HG03565 (cell line): ENCODE measurements at regions not wholly inside any gene's neighbourhood (a gene's known extent, or its start where the extent isn't known, plus 50 kb on each side); places are given as distances from the start of the nearest gene placed in this dataset.
"Not testable (repeated sequence)": the region's sequence is repeated elsewhere in the genome, so short reads cannot be mapped to it uniquely, and the experiment has no call there.

Source experiments
- ATAC-seq: cut with Tn5 transposase; IDR thresholded peaks from one replicate; pipeline ENCODE4 v1.9.1; 2021; ENCODE audit warnings: mild to moderate bottlenecking, moderate library complexity; ENCODE audit not compliant: unreplicated experiment

GRCh38 chr6:85986681-85987080, 344.0 kb upstream of the SYNCRIP start:
- ATAC-seq, result no peak

DNA sequence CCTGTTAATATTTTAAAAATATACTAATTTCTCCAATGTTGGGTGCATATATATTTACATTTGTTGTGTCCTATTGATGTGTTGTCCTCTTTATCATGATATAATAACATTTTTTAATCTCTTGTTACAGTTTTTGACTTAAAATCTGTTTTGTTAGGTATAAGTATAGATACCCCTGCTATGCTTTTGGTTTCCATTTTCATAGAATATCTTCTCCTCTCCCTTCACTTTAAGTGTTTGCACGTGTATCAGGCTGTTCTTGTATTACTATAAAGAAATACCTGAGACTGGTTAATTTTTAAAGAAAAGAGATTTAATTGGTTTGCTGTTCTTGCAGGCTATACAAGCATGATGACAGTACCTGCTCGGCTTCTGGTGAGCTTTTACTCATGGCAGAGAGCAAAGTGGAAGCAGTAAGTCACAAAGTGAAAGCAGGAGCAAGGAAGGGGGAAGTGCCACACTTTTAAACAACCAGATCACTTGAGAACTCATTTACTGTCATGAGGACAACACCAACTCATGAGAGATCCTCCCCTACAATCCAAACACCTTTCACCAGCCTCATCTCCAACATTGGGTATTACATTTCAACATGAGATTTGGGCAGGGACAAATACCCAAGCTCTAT, 340.5 kb upstream of the SYNCRIP start:
- ATAC-seq, result peak; percentile 69

DNA sequence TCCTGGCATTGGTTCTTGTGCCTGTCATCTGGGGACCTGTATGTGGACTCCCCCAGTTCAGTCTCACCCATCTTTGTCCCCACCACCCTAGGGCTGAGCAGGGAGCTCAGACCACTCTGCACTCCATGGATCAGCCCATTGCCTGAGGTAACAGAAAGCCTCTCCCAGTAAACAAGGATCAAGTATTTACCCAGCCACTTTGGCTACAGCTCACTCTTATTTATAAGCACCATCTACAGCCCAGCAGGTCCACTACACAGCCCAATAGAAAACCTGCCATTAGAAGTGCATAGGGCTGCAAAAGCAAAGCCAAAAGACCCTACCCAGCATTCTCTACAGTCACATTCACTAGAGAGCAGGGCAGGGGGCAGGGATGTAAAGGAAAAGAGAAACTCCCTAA, 335.0 kb upstream of the SYNCRIP start:
- no peak for ATAC-seq

- ATAC-seq, result peak; percentile 78
Measured at GRCh38 chr6:85975957-85976356, 333.3 kb upstream of the SYNCRIP start.

- ATAC-seq, result no peak
Measured at GRCh38 chr6:85971238-85971637, 328.6 kb upstream of the SYNCRIP start.

GRCh38 chr6:85966828-85967227, 324.1 kb upstream of the SYNCRIP start:
- ATAC-seq, result no peak

DNA sequence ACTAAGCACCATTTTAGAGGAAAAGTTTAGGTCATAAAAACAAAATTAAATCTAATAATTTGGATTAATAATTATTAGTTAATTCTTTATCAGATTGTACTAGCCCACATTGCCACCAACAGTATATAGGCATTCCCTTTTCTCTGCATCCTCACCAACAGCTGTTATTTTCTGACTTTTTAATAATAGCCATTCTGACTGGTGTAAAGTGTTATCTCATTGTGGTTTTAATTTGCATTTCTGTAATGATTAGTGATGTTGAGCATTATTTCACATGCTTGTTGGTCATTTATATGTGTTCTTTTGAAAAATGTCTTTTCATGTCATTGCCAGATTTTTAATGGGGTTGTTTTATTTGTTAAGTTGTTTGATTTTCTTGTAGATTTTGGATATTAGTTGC, 319.1 kb upstream of the SYNCRIP start:
- ATAC-seq, result no peak

GRCh38 chr6:85961125-85961524, 318.4 kb upstream of the SYNCRIP start:
- no peak for ATAC-seq

- no peak for ATAC-seq
Measured at GRCh38 chr6:85948481-85948880, 305.8 kb upstream of the SYNCRIP start.

DNA sequence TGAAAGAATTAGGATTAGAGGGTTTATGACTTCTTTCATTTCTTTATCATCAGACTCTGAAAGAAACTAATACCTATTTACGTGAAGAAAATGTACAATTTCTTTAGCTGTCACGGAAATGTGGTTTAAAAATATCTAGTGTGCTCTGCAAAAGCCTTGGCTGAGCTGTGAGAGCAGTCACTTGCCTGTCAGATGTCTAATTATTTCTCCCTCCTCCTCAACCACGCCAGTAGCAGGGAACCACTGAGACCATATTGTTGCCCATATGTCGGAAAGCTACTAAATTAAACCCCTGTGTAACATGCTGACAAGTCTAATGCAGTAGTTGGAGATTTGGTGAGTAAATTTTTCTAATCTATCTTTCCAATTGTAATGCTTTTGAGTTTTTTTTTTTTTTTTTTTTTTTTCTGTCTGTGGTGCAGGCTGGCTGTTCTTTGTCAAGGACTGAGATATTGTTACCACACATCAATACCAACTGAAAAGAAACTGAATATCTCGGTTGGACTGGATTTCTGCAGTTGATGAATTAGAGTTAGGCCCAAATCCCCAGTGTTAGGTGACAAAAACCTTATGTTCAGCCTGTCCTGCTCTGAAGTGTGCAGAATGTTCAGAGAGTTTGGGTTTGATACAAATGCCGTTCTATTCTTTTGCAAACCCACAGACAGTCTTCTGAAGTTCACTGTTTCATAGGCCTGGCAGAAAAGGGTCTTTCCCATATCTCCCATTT, 302.9 kb upstream of the SYNCRIP start:
- ATAC-seq, result no peak

- no peak for ATAC-seq
Measured at GRCh38 chr6:85944776-85945175, 302.1 kb upstream of the SYNCRIP start.

- ATAC-seq, result no peak
Measured at GRCh38 chr6:85942844-85943243, 300.2 kb upstream of the SYNCRIP start.

- ATAC-seq, result no peak
Measured at GRCh38 chr6:85936916-85937315, 294.2 kb upstream of the SYNCRIP start.

DNA sequence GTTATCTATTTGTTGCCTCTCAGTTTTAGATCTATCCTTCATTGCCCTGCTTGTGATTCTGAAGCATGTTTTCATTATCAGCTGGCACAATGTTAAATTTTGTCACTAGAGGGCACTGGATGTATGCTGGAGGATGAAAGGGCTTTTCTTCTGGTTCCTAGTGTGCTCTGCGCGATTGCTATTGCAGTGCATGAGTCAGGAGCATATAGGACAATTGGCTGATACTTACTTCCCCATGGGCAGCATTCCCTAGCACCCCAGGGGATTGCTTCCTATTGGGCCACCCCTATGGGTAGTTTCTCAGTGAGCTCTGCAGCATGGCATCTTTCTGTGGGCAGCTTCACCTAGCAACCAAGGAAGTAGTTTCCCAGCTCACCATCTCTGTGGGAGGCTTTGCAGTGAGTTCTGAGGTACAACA, 280.3 kb upstream of the SYNCRIP start:
- ATAC-seq, result peak; percentile 84

GRCh38 chr6:85920782-85921181, 278.1 kb upstream of the SYNCRIP start:
- no peak for ATAC-seq

GRCh38 chr6:85917522-85917921, 274.8 kb upstream of the SYNCRIP start:
- ATAC-seq, result no peak

GRCh38 chr6:85913001-85913400, 270.3 kb upstream of the SYNCRIP start:
- ATAC-seq, result no peak

- ATAC-seq, result no peak
Measured at GRCh38 chr6:85912582-85912981, 269.9 kb upstream of the SYNCRIP start.

DNA sequence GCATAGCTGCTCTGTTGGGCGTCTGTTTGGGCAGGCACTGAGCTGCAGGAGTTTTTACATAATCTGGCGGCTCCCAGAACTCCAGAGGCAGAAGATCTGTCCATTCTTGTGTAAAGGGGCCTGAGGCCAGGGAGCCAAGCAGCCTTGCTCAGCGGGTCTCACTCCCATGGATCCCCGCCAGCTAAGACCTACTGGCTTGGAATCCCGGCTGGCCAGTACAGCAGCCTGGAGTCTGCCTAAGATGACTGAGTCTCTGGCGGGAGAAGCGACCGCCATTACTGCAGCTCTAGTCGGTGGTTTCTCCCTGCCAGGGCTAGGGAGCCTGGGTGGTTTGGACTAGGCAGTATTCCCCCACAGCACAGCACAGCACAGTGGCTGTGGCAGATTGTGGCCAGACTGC, 268.4 kb upstream of the SYNCRIP start:
- ATAC-seq, result no peak

GRCh38 chr6:85908120-85908519, 265.4 kb upstream of the SYNCRIP start:
- ATAC-seq, result not testable (repeated sequence)

DNA sequence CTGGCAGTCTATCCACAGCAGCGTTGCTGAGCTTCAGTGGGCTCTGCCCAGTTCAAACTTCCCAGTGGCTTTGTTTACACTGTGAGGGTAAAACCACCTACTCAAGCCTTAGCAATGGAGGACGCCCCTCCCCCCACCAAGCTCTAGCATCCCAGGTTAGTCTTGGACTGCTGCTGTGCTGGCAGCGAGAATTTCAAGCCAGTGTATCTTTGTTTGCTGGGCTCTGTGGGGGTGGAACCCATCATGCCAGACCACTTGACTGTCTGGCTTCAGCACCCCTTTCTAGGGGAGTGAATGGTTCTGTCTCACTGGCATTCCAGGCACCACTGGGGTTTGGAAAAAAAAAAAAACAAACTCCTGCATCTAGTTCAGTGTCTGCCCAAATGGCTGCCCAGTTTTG, 249.7 kb upstream of the SYNCRIP start:
- no peak for ATAC-seq

DNA sequence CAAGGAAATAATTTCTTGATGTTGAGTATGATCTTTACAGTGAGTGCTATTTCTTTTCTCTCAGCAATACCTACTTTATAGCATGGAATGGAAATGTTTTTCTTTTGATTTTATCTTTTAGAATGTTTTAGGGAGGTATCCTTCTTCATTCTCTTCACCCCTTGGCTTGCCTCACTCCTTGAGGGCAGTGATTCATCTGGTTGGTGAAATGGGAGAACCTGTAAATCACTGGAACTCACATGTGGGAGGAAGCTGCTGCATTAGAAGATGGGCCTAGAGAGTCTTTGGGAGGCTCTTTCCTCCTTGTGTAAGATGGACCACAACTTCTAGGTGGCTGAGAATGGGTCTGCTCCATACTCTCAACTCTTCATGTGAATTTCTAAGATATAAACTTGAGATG, 244.8 kb upstream of the SYNCRIP start:
- ATAC-seq, result no peak

DNA sequence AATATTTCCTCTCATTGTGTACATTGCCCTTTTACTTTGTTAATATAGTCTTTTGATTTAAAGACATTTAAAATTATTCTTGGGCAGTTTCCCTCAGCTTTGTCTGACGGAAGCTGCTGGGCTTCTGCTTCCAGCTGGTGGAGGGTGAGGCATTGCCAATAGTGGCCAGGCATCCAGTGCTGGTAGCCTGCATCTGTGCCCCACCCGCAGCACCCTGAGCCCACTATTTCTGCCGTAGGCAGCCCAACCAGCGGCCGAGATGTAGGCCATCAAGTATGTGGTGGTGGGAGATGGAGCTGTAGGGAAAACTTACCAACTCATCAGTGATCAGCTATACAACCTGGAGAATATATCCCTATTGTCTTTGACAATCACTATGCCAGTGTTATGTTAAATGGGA, 226.0 kb upstream of the SYNCRIP start:
- no peak for ATAC-seq
